ENCODE measurements at regions not wholly inside any gene's neighbourhood (a gene's known extent, or its start where the extent isn't known, plus 50 kb on each side); places are given as distances from the start of the nearest gene placed in this dataset.

- TF ChIP-seq, protein P1, sequence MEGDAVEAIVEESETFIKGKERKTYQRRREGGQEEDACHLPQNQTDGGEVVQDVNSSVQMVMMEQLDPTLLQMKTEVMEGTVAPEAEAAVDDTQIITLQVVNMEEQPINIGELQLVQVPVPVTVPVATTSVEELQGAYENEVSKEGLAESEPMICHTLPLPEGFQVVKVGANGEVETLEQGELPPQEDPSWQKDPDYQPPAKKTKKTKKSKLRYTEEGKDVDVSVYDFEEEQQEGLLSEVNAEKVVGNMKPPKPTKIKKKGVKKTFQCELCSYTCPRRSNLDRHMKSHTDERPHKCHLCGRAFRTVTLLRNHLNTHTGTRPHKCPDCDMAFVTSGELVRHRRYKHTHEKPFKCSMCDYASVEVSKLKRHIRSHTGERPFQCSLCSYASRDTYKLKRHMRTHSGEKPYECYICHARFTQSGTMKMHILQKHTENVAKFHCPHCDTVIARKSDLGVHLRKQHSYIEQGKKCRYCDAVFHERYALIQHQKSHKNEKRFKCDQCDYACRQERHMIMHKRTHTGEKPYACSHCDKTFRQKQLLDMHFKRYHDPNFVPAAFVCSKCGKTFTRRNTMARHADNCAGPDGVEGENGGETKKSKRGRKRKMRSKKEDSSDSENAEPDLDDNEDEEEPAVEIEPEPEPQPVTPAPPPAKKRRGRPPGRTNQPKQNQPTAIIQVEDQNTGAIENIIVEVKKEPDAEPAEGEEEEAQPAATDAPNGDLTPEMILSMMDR (conservative IDR thresholded peaks at IDR 0.05 in 1 of 2, IDR thresholded peaks at IDR 0.05 in 1 of 2; ENCODE audit: low read depth in 1 of 2, low read length in 2 of 2), result no peak
- no peak for TF ChIP-seq EZH2 (IDR thresholded peaks at IDR 0.05; ENCODE audit: low read length, missing control alignments)
These were observed 124.2 kb upstream of the ADPGK start for GRCh38 chr15:72907733-72908132.
